DND-41 (cell line): ENCODE measurements at regions not wholly inside any gene's neighbourhood (a gene's known extent, or its start where the extent isn't known, plus 50 kb on each side); places are given as distances from the start of the nearest gene placed in this dataset.

Experiments used
- ATAC-seq: fragments of 200-7000 bp; cut with Tn5 transposase; 3 replicates; pipeline ENCODE4 v1.9.1; 2021; ENCODE audit warnings: low read depth; ENCODE audit not compliant: insufficient read depth
- DNase-seq: peaks from one replicate; pipeline ENCODE4 v3.0.0-alpha.2; 2020
- H2AFZ ChIP-seq: 2 replicates; pipeline ENCODE4 v1.6.0; 2012; ENCODE audit warnings: low read depth, low read length
- H3K27ac ChIP-seq: 2 replicates; pipeline ENCODE4 v1.5.1; 2012; ENCODE audit warnings: low read length, inconsistent platforms
- H3K27me3 ChIP-seq: fragments of 200-600 bp; sonication (generic); 2 replicates; pipeline ENCODE4 v1.6.0; 2012; ENCODE audit warnings: low read length, mild to moderate bottlenecking, inconsistent platforms; ENCODE audit not compliant: insufficient read depth, poor library complexity
- H3K36me3 ChIP-seq: 2 replicates; pipeline ENCODE4 v1.5.1; 2012; ENCODE audit warnings: low read length, inconsistent platforms; ENCODE audit not compliant: insufficient read depth
- H3K4me1 ChIP-seq: 2 replicates; pipeline ENCODE4 v1.5.1; 2012; ENCODE audit warnings: mild to moderate bottlenecking, low read length; ENCODE audit not compliant: insufficient read depth
- H3K4me2 ChIP-seq: 2 replicates; pipeline ENCODE4 v1.6.0; 2012; ENCODE audit warnings: mild to moderate bottlenecking, moderate library complexity, low read length, inconsistent platforms; ENCODE audit not compliant: insufficient read depth
- H3K4me3 ChIP-seq, 2 experiments: fragments of 200-600 bp in 1 of 2; shearing (Covaris generic) in 1 of 2; 2 replicates each; pipeline ENCODE4 v1.5.1; 2012 to 2016; ENCODE audit warnings: inconsistent platforms in 2 of 2, low read length in 2 of 2, mild to moderate bottlenecking in 2 of 2, low read depth in 1 of 2, moderate library complexity in 1 of 2
- H3K79me2 ChIP-seq: 2 replicates; pipeline ENCODE4 v1.6.0; 2012; ENCODE audit warnings: low read length, inconsistent platforms; ENCODE audit not compliant: insufficient read depth
- H3K9ac ChIP-seq: 2 replicates; pipeline ENCODE4 v1.6.0; 2012; ENCODE audit warnings: low read depth, mild to moderate bottlenecking, inconsistent platforms, low read length, moderate library complexity
- H3K9me3 ChIP-seq: 2 replicates; pipeline ENCODE4 v1.5.1; 2012; ENCODE audit warnings: low read length, moderate library complexity, mild to moderate bottlenecking, inconsistent platforms; ENCODE audit not compliant: insufficient read depth, severe bottlenecking
- H4K20me1 ChIP-seq: 2 replicates; pipeline ENCODE4 v1.6.0; 2012; ENCODE audit warnings: low read length; ENCODE audit not compliant: insufficient read depth
- CTCF ChIP-seq: IDR thresholded peaks from 2 replicates; pipeline ENCODE4 v1.5.1; 2012; ENCODE audit warnings: borderline replicate concordance, low read length, moderate library complexity, mild to moderate bottlenecking; ENCODE audit not compliant: poor library complexity, severe bottlenecking; ENCODE audit errors: extremely low read depth
- EZH2 ChIP-seq: IDR thresholded peaks from 3 replicates; pipeline ENCODE4 v1.6.1; 2012; ENCODE audit warnings: borderline replicate concordance, low read depth, mild to moderate bottlenecking, moderate library complexity, low read length, inconsistent platforms; ENCODE audit not compliant: severe bottlenecking

DNA sequence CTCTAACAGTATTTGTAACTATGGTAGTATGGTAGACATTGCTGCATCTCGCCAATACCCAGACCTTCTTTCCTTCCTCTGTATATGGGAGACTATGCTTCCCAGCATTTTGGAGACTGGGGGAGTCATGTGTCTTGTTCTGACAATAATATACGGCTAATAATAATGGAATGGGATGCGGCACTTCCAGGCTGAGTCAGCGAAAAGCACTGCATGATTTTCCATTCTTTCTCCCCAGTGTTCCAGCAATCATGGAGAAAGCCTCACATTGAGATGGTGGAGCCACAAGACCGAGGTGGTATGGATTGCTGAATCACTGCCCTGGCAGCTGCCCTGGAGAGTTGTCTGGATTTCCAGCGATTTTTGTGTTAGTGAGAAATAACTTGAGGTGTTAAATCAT, 77.1 kb upstream of the FIBIN start:
- no peak for TF ChIP-seq EZH2
- TF ChIP-seq CTCF = no peak
- no peaks in the 10 kb centered on the region for H3K4me1 ChIP-seq
- no peak overlapping the region for H3K4me2 ChIP-seq
- H4K20me1 ChIP-seq = no peaks in the 10 kb centered on the region
- DNase-seq = no peak
- no peak overlapping the region for H2AFZ ChIP-seq
- no peaks in the 10 kb centered on the region for H3K27me3 ChIP-seq
- no peaks in the 10 kb centered on the region for H3K36me3 ChIP-seq
- H3K27ac ChIP-seq = no peak overlapping the region
- no peak overlapping the region for H3K4me3 ChIP-seq
- H3K79me2 ChIP-seq = no peaks in the 10 kb centered on the region
- no peaks in the 10 kb centered on the region for H3K9me3 ChIP-seq
- ATAC-seq = no peak
- H3K9ac ChIP-seq = no peak overlapping the region

DNA sequence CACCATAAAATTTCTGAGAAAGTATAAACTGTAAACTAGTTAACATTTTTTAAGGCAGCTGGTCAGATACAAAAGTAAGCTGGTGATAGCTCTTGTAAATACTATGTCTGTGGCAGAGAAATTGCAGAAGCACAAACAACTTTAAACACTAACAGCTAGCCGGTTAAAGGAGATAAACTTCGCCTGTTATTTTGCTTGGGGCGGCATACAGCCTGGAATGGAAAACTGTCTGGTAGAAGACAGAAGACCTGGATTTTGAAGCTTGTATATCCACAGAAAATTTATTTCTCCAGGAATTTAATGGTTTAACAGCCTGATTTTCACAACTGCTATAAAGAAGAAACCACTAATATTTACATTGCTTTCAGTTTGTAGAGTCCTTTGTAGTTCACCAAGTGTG, 65.3 kb upstream of the FIBIN start:
- Histone ChIP-seq H3K4me1 (no peaks in the 10 kb centered on the region), H3K36me3 (no peaks in the 10 kb centered on the region), H3K4me3 (no peak overlapping the region), H3K9me3 (no peaks in the 10 kb centered on the region), H3K9ac (no peak overlapping the region), H4K20me1 (no peaks in the 10 kb centered on the region), H3K4me2 (no peak overlapping the region), H3K27ac (no peak overlapping the region), H3K27me3 (no peaks in the 10 kb centered on the region), H2AFZ (no peak overlapping the region), H3K79me2 (no peaks in the 10 kb centered on the region)
- ATAC-seq = no peak
- DNase-seq = no peak
- TF ChIP-seq EZH2 = no peak

DNA sequence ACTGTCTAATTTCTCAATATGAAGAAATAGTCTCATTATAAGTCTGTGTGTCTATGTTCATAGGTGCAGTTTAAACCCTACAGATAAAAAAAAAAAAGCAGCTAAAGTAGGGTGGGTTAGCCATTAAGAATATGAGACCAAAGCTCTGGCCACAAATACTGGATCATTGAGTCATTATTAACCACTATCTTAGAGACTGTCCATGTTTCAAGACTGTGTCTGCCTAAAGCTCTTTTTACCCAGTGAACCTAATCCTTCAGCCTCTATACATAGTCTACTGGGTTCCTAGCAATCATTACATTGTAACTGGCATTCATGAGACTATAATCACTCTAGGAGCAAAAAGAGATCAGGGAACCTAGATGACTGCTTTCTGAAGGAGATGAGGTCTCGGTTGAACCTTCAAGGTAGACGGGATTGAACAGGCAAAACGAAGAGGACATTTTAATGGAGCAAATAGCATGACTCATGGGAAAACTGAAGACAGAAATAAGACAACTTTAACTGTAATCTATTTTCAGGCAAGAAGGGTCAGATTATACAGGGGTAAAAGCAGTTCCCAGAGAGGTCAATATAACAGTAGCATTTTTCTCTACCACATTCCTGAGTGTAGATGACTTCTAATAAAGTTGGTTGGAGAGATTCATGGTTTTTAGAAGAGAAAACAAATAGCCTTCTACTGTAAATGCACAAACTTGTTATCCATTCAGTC, 64.0 kb upstream of the FIBIN start:
- Histone ChIP-seq H3K4me3 (no peak overlapping the region), H3K27ac (no peak overlapping the region), H3K9ac (no peak overlapping the region), H4K20me1 (no peaks in the 10 kb centered on the region), H3K36me3 (no peaks in the 10 kb centered on the region), H3K9me3 (no peaks in the 10 kb centered on the region), H3K4me2 (no peak overlapping the region), H2AFZ (no peak overlapping the region), H3K4me1 (no peaks in the 10 kb centered on the region), H3K27me3 (no peaks in the 10 kb centered on the region), H3K79me2 (no peaks in the 10 kb centered on the region)
- TF ChIP-seq EZH2 = no peak
- no peak for TF ChIP-seq CTCF
- ATAC-seq = no peak
- no peak for DNase-seq

DNA sequence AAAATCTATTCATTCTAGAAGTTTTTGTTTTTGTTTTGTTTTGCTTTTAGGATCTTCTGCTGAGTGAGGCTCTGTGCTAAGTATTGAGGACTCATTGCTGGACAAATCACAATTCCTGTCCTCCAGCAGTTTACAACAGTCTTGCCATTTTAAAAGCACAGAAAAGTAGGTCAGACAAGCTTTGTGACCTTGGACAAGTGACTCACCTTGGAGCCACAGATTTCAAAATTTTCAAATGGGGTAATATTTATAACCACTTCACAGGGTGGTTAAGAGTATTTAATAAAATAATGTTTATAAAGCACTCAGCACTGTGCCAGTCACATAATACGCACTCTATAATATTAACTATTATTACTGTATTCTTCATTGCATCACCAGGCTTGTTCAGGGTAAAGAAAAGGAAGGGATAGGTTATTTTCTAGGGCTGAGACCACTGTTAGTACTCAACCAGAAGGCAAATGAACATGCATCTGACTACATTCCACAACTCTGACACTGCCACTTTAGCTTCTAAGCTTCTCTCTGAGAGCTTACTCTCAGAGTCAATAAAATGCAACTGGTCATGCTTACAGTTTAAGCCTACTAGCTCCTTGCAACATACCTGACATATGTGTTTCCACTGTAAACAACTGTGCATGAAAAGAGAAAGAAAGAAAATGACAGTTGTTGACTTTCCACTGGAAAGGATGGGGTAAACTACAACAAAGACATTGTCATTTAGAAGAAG, 63.2 kb upstream of the FIBIN start:
- no peak overlapping the region for H3K4me2 ChIP-seq
- H3K36me3 ChIP-seq = no peaks in the 10 kb centered on the region
- ATAC-seq (no peak), DNase-seq (no peak)
- H4K20me1 ChIP-seq = no peaks in the 10 kb centered on the region
- H3K27me3 ChIP-seq = no peaks in the 10 kb centered on the region
- no peak overlapping the region for H2AFZ ChIP-seq
- no peaks in the 10 kb centered on the region for H3K79me2 ChIP-seq
- no peak for TF ChIP-seq EZH2
- no peak for TF ChIP-seq CTCF
- no peaks in the 10 kb centered on the region for H3K4me1 ChIP-seq
- H3K9me3 ChIP-seq = no peaks in the 10 kb centered on the region
- H3K9ac ChIP-seq = no peak overlapping the region
- no peak overlapping the region for H3K27ac ChIP-seq
- no peak overlapping the region for H3K4me3 ChIP-seq
